Smooth muscle cell (in vitro differentiated cells): ENCODE measurements at regions not wholly inside any gene's neighbourhood (a gene's known extent, or its start where the extent isn't known, plus 50 kb on each side); places are given as distances from the start of the nearest gene placed in this dataset.

Experiments used
- DNase-seq: peaks from one replicate; lab custom pipeline; 2025; ENCODE audit not compliant: unreplicated experiment; lab: John Stamatoyannopoulos, UW
- H2AFZ ChIP-seq: fragments of 200-600 bp; sonication (generic); 2 replicates; pipeline ENCODE4 v1.6.0; 2016; ENCODE audit warnings: antibody characterized with exemption, low read depth, mild to moderate bottlenecking
- H3F3A ChIP-seq: fragments of 200-600 bp; sonication (generic); 2 replicates; pipeline ENCODE4 v1.6.0; 2017; ENCODE audit warnings: antibody characterized with exemption, low read depth
- H3K27ac ChIP-seq: fragments of 200-600 bp; sonication (generic); 2 replicates; pipeline ENCODE4 v1.5.1; 2016; ENCODE audit warnings: low read depth, mild to moderate bottlenecking
- H3K27me3 ChIP-seq: fragments of 200-600 bp; sonication (generic); 2 replicates; pipeline ENCODE4 v1.6.1; 2016; ENCODE audit warnings: low read depth, mild to moderate bottlenecking
- H3K36me3 ChIP-seq: fragments of 200-600 bp; sonication (generic); 2 replicates; pipeline ENCODE4 v1.5.1; 2016; ENCODE audit warnings: low read depth
- H3K4me1 ChIP-seq: fragments of 200-600 bp; sonication (generic); 2 replicates; pipeline ENCODE4 v1.5.1; 2016; ENCODE audit warnings: low read depth
- H3K4me2 ChIP-seq: fragments of 200-600 bp; sonication (generic); 2 replicates; pipeline ENCODE4 v1.6.0; 2016; ENCODE audit warnings: mild to moderate bottlenecking
- H3K4me3 ChIP-seq: fragments of 200-600 bp; sonication (generic); 2 replicates; pipeline ENCODE4 v1.5.1; 2016; ENCODE audit warnings: mild to moderate bottlenecking
- H3K79me2 ChIP-seq: fragments of 200-600 bp; sonication (generic); 2 replicates; pipeline ENCODE4 v1.6.0; 2016; ENCODE audit warnings: low read depth, mild to moderate bottlenecking
- H3K9ac ChIP-seq: fragments of 200-600 bp; sonication (generic); 2 replicates; pipeline ENCODE4 v1.6.0; 2016; ENCODE audit warnings: low read depth
- H3K9me3 ChIP-seq: fragments of 200-600 bp; sonication (generic); replicated peaks from 2 replicates; pipeline ENCODE4 v1.5.1; 2016; ENCODE audit warnings: low read depth
- H4K20me1 ChIP-seq: fragments of 200-600 bp; sonication (generic); 2 replicates; pipeline ENCODE4 v1.6.0; 2016; ENCODE audit warnings: low read depth
- WGBS: methylation state at CpG from one replicate; pipeline ENCODE4 v1.1.7; 2016; ENCODE audit warnings: low lambda C conversion rate; 5-methylcytosine and 5-hydroxymethylcytosine counted together
- TF ChIP-seq, protein P1 (sequence below): fragments of 200-600 bp; sonication (generic); IDR thresholded peaks from 2 replicates; pipeline ENCODE4 v1.5.1; 2017; ENCODE audit warnings: borderline replicate concordance, mild to moderate bottlenecking, antibody characterized with exemption; ENCODE audit not compliant: insufficient read depth, poor library complexity, severe bottlenecking

DNA sequence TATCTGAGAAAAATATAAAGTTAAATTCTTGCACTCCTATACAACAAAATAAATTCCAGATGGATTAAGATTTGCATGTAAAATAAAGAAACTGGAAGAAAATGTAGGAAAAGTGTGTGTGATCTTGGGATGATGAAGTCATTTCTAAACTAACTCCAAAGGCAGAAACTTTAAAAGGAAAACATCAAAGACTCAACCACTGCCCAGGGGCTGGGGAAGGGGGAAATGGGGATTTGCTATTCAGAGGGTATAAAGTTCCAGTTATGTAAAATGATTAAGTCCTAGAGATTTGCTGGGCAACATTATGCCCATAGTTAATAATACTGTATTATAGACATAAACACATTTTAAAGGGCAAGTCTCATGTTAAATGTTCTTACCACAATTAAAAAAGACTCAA is 254.5 kb downstream of the DEPDC1B start:
- H3K27me3 ChIP-seq, result no peaks in the 10 kb centered on the region
- TF ChIP-seq, protein P1, sequence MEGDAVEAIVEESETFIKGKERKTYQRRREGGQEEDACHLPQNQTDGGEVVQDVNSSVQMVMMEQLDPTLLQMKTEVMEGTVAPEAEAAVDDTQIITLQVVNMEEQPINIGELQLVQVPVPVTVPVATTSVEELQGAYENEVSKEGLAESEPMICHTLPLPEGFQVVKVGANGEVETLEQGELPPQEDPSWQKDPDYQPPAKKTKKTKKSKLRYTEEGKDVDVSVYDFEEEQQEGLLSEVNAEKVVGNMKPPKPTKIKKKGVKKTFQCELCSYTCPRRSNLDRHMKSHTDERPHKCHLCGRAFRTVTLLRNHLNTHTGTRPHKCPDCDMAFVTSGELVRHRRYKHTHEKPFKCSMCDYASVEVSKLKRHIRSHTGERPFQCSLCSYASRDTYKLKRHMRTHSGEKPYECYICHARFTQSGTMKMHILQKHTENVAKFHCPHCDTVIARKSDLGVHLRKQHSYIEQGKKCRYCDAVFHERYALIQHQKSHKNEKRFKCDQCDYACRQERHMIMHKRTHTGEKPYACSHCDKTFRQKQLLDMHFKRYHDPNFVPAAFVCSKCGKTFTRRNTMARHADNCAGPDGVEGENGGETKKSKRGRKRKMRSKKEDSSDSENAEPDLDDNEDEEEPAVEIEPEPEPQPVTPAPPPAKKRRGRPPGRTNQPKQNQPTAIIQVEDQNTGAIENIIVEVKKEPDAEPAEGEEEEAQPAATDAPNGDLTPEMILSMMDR, result no peak
- H3K36me3 ChIP-seq, result no peaks in the 10 kb centered on the region
- H4K20me1 ChIP-seq, result no peaks in the 10 kb centered on the region
- no peak overlapping the region for H3K9ac ChIP-seq
- H3K27ac ChIP-seq, result no peak overlapping the region
- H3K4me2 ChIP-seq, result peak overlapping the region; percentile 17
- H3K9me3 ChIP-seq, result no peaks in the 10 kb centered on the region
- no peak overlapping the region for H2AFZ ChIP-seq
- no peaks in the 10 kb centered on the region for H3K79me2 ChIP-seq
- no peak overlapping the region for H3K4me3 ChIP-seq
- peaks cover 6% of the 10 kb centered on the region for H3K4me1 ChIP-seq
- no peaks in the 10 kb centered on the region for H3F3A ChIP-seq
- no peak for DNase-seq

DNA sequence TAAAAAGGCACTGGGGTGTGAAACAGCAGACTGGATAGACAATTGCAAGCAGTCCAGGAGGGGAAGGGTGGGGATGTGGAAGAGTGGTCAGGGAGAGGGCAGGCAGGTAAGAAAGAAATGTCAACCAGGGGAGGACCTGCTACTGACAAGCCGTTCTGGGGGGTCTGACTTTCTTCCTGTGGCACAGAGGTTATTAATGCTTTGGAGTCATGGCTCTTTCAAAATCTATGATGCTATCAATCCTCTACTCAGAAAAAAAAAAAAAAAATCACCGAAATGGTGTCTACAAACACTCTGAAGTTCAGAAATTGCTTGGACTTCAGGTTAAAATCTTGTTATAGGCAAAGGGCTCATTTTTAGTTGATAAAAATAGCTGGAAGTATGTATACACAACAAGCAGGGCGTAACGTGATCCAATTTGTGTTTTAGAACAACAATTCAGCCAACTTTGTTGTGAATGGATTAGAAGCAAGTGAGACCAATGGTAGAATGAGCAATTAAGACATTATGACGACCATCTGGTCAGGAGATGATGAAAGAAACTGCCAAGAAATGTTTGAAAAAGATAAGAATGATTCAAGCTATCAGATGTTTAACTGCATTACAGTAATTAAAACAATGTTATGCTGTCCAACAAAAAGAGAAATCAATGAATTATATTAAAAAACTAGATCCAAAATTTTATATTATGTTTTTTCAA is 255.2 kb downstream of the DEPDC1B start:
- Histone ChIP-seq H3K4me3 (no peak overlapping the region), H3K4me2 (peak overlapping the region; percentile 17), H3K79me2 (no peaks in the 10 kb centered on the region), H3K9me3 (no peaks in the 10 kb centered on the region), H4K20me1 (no peaks in the 10 kb centered on the region), H3K27me3 (no peaks in the 10 kb centered on the region), H3K4me1 (peaks cover 6% of the 10 kb centered on the region), H3F3A (no peaks in the 10 kb centered on the region), H3K27ac (no peak overlapping the region), H3K9ac (no peak overlapping the region), H3K36me3 (no peaks in the 10 kb centered on the region), H2AFZ (peak overlapping the region; percentile 2)
- 81% methylated on average over 5 of the region's 5 CpGs for WGBS
- TF ChIP-seq, protein P1, result no peak
- no peak for DNase-seq

DNA sequence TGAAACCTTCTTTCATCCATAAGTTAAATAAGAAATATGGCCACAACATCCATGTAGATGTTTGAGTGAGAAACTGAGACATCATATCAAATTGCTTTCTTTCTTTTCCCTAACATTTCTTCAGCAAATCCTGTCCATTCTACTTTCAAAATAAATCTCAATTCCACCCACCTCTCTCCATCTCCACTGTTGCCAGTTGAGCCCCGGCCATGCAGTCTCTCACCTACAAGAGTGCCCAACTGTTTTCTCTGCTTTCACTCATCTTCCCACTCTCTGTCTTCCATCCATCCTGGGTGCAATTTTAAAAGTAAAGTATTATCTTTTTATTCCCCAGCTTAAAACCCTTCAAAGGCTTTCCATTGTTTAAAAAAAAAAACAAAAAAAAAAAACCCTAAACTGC is 260.4 kb downstream of the DEPDC1B start:
- TF ChIP-seq, protein P1, result no peak
- no peaks in the 10 kb centered on the region for H4K20me1 ChIP-seq
- no peaks in the 10 kb centered on the region for H3F3A ChIP-seq
- H3K36me3 ChIP-seq, result no peaks in the 10 kb centered on the region
- H3K9me3 ChIP-seq, result no peaks in the 10 kb centered on the region
- no peaks in the 10 kb centered on the region for H3K79me2 ChIP-seq
- no peak for DNase-seq
- H3K27me3 ChIP-seq, result no peaks in the 10 kb centered on the region
- H3K4me2 ChIP-seq, result no peak overlapping the region
- H3K27ac ChIP-seq, result no peak overlapping the region
- no peak overlapping the region for H2AFZ ChIP-seq
- H3K4me3 ChIP-seq, result no peak overlapping the region
- WGBS, result 96% methylated on average over 1 of the region's 1 CpG
- H3K9ac ChIP-seq, result no peak overlapping the region
- H3K4me1 ChIP-seq, result no peaks in the 10 kb centered on the region

DNA sequence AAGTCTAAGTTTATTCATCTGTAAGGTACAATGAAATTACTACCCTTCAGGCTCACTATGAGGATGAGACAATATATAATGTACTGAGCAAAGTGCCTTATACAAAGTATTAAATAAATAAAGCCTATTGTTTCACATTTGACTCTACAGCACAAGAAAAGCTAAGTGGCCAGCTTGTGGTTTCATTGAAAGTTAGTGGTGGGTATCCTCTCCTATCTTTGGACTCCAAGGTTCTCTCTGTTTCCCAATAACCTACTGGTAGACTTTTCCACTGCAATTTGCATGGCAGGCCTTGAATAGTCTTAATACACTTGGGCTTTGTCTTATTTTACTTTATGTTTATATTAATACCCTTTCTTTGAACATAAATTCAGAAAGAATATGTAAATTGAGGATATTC is 262.7 kb downstream of the DEPDC1B start:
- Histone ChIP-seq H3K27me3 (no peaks in the 10 kb centered on the region), H3K4me3 (no peak overlapping the region), H4K20me1 (no peaks in the 10 kb centered on the region), H3F3A (no peaks in the 10 kb centered on the region), H3K4me2 (no peak overlapping the region), H3K79me2 (no peaks in the 10 kb centered on the region), H2AFZ (no peak overlapping the region), H3K36me3 (no peaks in the 10 kb centered on the region), H3K4me1 (no peaks in the 10 kb centered on the region), H3K27ac (no peak overlapping the region), H3K9me3 (no peaks in the 10 kb centered on the region), H3K9ac (no peak overlapping the region)
- TF ChIP-seq, protein P1, result no peak
- no peak for DNase-seq
